ENCODE measurements at regions not wholly inside any gene's neighbourhood (a gene's known extent, or its start where the extent isn't known, plus 50 kb on each side); places are given as distances from the start of the nearest gene placed in this dataset.
A peak's percentile ranks its signal among the peaks of the same experiment; 100 is the strongest.

GRCh38 chr9:106677374-106677773 is 185.6 kb upstream of the ZNF462 start:
- Histone ChIP-seq H3K27ac (ENCODE audit: low read length, poor library complexity, severe bottlenecking) (no peak overlapping the region), H2BK120ac (ENCODE audit: low read depth, low read length) (no peak overlapping the region), H3K4me2 (ENCODE audit: low read length, poor library complexity, severe bottlenecking) (no peak overlapping the region), H3K4ac (ENCODE audit: low read depth in 1 of 2, low read length in 2 of 2) (no peak overlapping the region), H3K23ac (ENCODE audit: low read length in 2 of 2) (no peak overlapping the region), H3K18ac (ENCODE audit: low read depth in 1 of 2, low read length in 2 of 2) (no peak overlapping the region), H2AK5ac (ENCODE audit: low read length, severe bottlenecking) (no peak overlapping the region), H3K9me3 (ENCODE audit: control insufficient read depth, low read length) (no peaks in the 10 kb centered on the region), H4K8ac (ENCODE audit: low read length) (no peak overlapping the region), H3K36me3 (ENCODE audit: control insufficient read depth in 1 of 2, insufficient read depth in 2 of 2, low read depth in 1 of 2, low read length in 2 of 2) (no peaks in the 10 kb centered on the region), H3K4me3 (ENCODE audit: insufficient read depth in 1 of 2, low read depth in 1 of 2, low read length in 2 of 2) (no peak overlapping the region), H3K4me1 (ENCODE audit: control insufficient read depth, insufficient read depth, low read depth, low read length) (no peaks in the 10 kb centered on the region), H3K79me1 (replicated peaks; ENCODE audit: low read length, poor library complexity, severe bottlenecking) (no peaks in the 10 kb centered on the region), H3K9ac (ENCODE audit: low read length) (no peak overlapping the region), H4K91ac (ENCODE audit: low read length) (no peak overlapping the region), H2AFZ (ENCODE audit: low read depth, low read length) (no peak overlapping the region), H2BK5ac (ENCODE audit: low read depth, low read length, poor library complexity, severe bottlenecking) (no peak overlapping the region), H2BK12ac (ENCODE audit: low read length in 2 of 2) (no peak overlapping the region), H3K14ac (ENCODE audit: low read length in 2 of 2) (no peak overlapping the region), H3K27me3 (ENCODE audit: control insufficient read depth in 1 of 2, insufficient read depth in 1 of 2, low read length in 2 of 2) (no peaks in the 10 kb centered on the region), H2BK15ac (ENCODE audit: low read depth, poor library complexity, severe bottlenecking) (no peak overlapping the region)
- 98% methylated on average over 5 of the region's 5 CpGs for WGBS
- DNase-seq = no peak

DNA sequence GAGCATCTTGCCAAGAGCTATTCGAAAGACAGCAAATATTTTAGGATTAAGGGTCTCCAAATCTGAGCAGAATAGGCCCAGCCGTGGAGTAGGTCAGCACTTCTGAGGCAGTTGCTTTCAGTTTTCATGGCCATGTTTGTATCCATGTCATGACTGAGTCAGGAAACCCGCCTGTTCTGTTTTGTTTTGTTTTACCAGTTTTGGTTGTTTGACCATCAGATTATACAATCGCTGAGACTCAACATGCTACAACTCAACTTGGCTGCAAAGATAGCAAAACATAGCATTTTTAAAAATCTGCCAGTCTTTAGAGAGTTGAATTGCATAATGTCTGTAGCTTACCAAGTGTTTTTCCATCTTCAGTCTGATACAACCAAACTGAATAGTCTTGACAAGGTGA is 185.1 kb upstream of the ZNF462 start:
- 94% methylated on average over 2 of the region's 4 CpGs for WGBS
- Histone ChIP-seq H2BK12ac (ENCODE audit: low read length in 2 of 2) (no peak overlapping the region), H3K79me1 (replicated peaks; ENCODE audit: low read length, poor library complexity, severe bottlenecking) (no peaks in the 10 kb centered on the region), H4K91ac (ENCODE audit: low read length) (no peak overlapping the region), H3K9ac (ENCODE audit: low read length) (no peak overlapping the region), H2AK5ac (ENCODE audit: low read length, severe bottlenecking) (no peak overlapping the region), H2BK120ac (ENCODE audit: low read depth, low read length) (no peak overlapping the region), H2BK15ac (ENCODE audit: low read depth, poor library complexity, severe bottlenecking) (no peak overlapping the region), H2BK5ac (ENCODE audit: low read depth, low read length, poor library complexity, severe bottlenecking) (no peak overlapping the region), H3K14ac (ENCODE audit: low read length in 2 of 2) (no peak overlapping the region), H2AFZ (ENCODE audit: low read depth, low read length) (no peak overlapping the region), H3K4ac (ENCODE audit: low read depth in 1 of 2, low read length in 2 of 2) (no peak overlapping the region), H3K23ac (ENCODE audit: low read length in 2 of 2) (no peak overlapping the region), H3K27ac (ENCODE audit: low read length, poor library complexity, severe bottlenecking) (no peak overlapping the region), H3K4me3 (ENCODE audit: insufficient read depth in 1 of 2, low read depth in 1 of 2, low read length in 2 of 2) (no peak overlapping the region), H3K18ac (ENCODE audit: low read depth in 1 of 2, low read length in 2 of 2) (no peak overlapping the region), H3K36me3 (ENCODE audit: control insufficient read depth in 1 of 2, insufficient read depth in 2 of 2, low read depth in 1 of 2, low read length in 2 of 2) (no peaks in the 10 kb centered on the region), H3K9me3 (ENCODE audit: control insufficient read depth, low read length) (no peaks in the 10 kb centered on the region), H3K27me3 (ENCODE audit: control insufficient read depth in 1 of 2, insufficient read depth in 1 of 2, low read length in 2 of 2) (no peaks in the 10 kb centered on the region), H3K4me2 (ENCODE audit: low read length, poor library complexity, severe bottlenecking) (no peak overlapping the region), H3K4me1 (ENCODE audit: control insufficient read depth, insufficient read depth, low read depth, low read length) (no peaks in the 10 kb centered on the region), H4K8ac (ENCODE audit: low read length) (no peak overlapping the region)
- DNase-seq = no peak

DNA sequence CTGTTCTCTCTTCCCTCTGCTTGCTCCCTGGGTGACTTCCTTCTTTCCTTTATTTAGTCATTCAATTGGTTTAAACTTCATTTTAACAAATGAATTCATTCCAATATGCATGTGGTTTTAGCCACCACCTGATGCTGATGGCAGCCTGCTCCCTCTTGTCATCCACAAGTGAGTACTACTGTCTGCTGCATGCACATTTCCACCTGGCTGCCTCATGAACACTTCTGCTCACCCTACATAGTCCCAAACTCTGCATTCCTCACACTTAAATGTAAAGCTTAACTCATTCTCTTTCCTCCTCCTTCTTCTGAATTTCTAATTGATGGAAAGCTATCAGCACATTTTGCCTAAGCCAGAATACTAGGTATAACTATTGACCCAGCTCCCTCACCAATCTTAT is 184.7 kb upstream of the ZNF462 start:
- Histone ChIP-seq H2BK12ac (ENCODE audit: low read length in 2 of 2) (no peak overlapping the region), H4K91ac (ENCODE audit: low read length) (no peak overlapping the region), H3K18ac (ENCODE audit: low read depth in 1 of 2, low read length in 2 of 2) (no peak overlapping the region), H3K9me3 (ENCODE audit: control insufficient read depth, low read length) (no peaks in the 10 kb centered on the region), H3K79me1 (replicated peaks; ENCODE audit: low read length, poor library complexity, severe bottlenecking) (no peaks in the 10 kb centered on the region), H3K9ac (ENCODE audit: low read length) (no peak overlapping the region), H3K27me3 (ENCODE audit: control insufficient read depth in 1 of 2, insufficient read depth in 1 of 2, low read length in 2 of 2) (no peaks in the 10 kb centered on the region), H3K14ac (ENCODE audit: low read length in 2 of 2) (no peak overlapping the region), H3K4me1 (ENCODE audit: control insufficient read depth, insufficient read depth, low read depth, low read length) (no peaks in the 10 kb centered on the region), H3K4ac (ENCODE audit: low read depth in 1 of 2, low read length in 2 of 2) (no peak overlapping the region), H3K36me3 (ENCODE audit: control insufficient read depth in 1 of 2, insufficient read depth in 2 of 2, low read depth in 1 of 2, low read length in 2 of 2) (no peaks in the 10 kb centered on the region), H3K27ac (ENCODE audit: low read length, poor library complexity, severe bottlenecking) (no peak overlapping the region), H3K4me3 (ENCODE audit: insufficient read depth in 1 of 2, low read depth in 1 of 2, low read length in 2 of 2) (no peak overlapping the region), H4K8ac (ENCODE audit: low read length) (no peak overlapping the region), H3K23ac (ENCODE audit: low read length in 2 of 2) (no peak overlapping the region), H2BK120ac (ENCODE audit: low read depth, low read length) (no peak overlapping the region), H3K4me2 (ENCODE audit: low read length, poor library complexity, severe bottlenecking) (no peak overlapping the region), H2BK5ac (ENCODE audit: low read depth, low read length, poor library complexity, severe bottlenecking) (no peak overlapping the region), H2AK5ac (ENCODE audit: low read length, severe bottlenecking) (no peak overlapping the region), H2BK15ac (ENCODE audit: low read depth, poor library complexity, severe bottlenecking) (no peak overlapping the region), H2AFZ (ENCODE audit: low read depth, low read length) (no peak overlapping the region)
- DNase-seq = no peak

DNA sequence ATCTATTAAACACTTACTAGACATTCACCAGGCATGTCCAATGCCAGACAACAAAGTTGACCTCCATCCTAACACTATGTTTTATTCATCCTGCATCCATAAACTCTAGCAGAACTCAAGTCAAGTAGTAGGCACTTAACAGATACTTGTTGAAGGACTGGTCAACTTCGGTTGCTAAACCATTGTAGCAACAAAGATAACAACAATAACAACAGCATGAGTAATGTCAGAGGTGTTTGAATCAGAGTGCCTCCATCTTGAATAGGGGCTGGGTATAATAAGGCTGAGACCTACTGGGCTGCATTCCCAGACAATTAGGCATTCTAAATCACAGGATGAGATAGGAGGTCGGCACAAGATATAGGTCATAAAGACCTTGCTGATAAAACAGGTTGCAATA is 180.5 kb upstream of the ZNF462 start:
- Histone ChIP-seq H3K4me1 (ENCODE audit: control insufficient read depth, insufficient read depth, low read depth, low read length) (no peaks in the 10 kb centered on the region), H3K9me3 (ENCODE audit: control insufficient read depth, low read length) (no peaks in the 10 kb centered on the region), H4K91ac (ENCODE audit: low read length) (no peak overlapping the region), H2BK120ac (ENCODE audit: low read depth, low read length) (no peak overlapping the region), H2AFZ (ENCODE audit: low read depth, low read length) (no peak overlapping the region), H2BK15ac (ENCODE audit: low read depth, poor library complexity, severe bottlenecking) (no peak overlapping the region), H3K4me3 (ENCODE audit: insufficient read depth in 1 of 2, low read depth in 1 of 2, low read length in 2 of 2) (no peak overlapping the region), H2AK5ac (ENCODE audit: low read length, severe bottlenecking) (no peak overlapping the region), H3K27ac (ENCODE audit: low read length, poor library complexity, severe bottlenecking) (no peak overlapping the region), H3K23ac (ENCODE audit: low read length in 2 of 2) (no peak overlapping the region), H3K4ac (ENCODE audit: low read depth in 1 of 2, low read length in 2 of 2) (no peak overlapping the region), H3K9ac (ENCODE audit: low read length) (no peak overlapping the region), H3K18ac (ENCODE audit: low read depth in 1 of 2, low read length in 2 of 2) (no peak overlapping the region), H2BK5ac (ENCODE audit: low read depth, low read length, poor library complexity, severe bottlenecking) (no peak overlapping the region), H3K79me1 (replicated peaks; ENCODE audit: low read length, poor library complexity, severe bottlenecking) (no peaks in the 10 kb centered on the region), H2BK12ac (ENCODE audit: low read length in 2 of 2) (no peak overlapping the region), H3K4me2 (ENCODE audit: low read length, poor library complexity, severe bottlenecking) (no peak overlapping the region), H3K36me3 (ENCODE audit: control insufficient read depth in 1 of 2, insufficient read depth in 2 of 2, low read depth in 1 of 2, low read length in 2 of 2) (no peaks in the 10 kb centered on the region), H3K27me3 (ENCODE audit: control insufficient read depth in 1 of 2, insufficient read depth in 1 of 2, low read length in 2 of 2) (no peaks in the 10 kb centered on the region), H3K14ac (ENCODE audit: low read length in 2 of 2) (no peak overlapping the region), H4K8ac (ENCODE audit: low read length) (no peak overlapping the region)
- DNase-seq = peak; percentile 46
- 50% methylated on average over 2 of the region's 2 CpGs for WGBS

Measured in mesenchymal stem cell (in vitro differentiated cells and primary cell).